ENCODE measurements at regions not wholly inside any gene's neighbourhood (a gene's known extent, or its start where the extent isn't known, plus 50 kb on each side); places are given as distances from the start of the nearest gene placed in this dataset.
A peak's percentile ranks its signal among the peaks of the same experiment; 100 is the strongest.

DNA sequence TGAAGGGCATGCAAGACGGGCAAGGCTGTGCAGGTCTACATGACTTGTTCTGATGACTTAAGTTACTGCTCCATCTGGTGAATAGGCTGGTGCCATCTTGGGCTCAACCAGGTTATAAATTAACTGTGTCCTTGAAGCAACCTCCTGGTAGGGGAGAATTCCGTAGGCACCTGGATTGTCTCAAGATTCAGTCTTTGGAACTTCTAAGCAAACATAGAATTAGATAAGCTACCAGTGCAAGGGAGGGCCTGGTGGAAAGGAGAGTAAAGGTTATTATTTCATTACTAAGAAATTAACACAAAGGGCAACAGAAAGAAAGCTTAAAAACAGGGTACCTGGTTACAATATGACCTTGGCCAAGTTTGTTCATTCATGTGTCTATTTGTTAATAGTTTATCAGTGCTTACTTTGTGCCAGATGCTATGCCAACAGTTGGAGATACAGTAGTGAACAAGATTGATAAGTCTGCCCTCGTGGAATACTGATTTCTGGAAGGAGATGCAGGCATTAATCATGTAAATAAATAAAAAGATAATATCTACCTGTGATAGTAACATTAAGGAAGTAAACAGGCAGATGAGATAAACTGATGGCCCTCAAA lies 107.0 kb upstream of the PALS2 start:
- no TSS peak for BruUV-seq (replicated peaks)
- POLR2A ChIA-PET (ENCODE audit: unreplicated experiment) = no interaction called here

DNA sequence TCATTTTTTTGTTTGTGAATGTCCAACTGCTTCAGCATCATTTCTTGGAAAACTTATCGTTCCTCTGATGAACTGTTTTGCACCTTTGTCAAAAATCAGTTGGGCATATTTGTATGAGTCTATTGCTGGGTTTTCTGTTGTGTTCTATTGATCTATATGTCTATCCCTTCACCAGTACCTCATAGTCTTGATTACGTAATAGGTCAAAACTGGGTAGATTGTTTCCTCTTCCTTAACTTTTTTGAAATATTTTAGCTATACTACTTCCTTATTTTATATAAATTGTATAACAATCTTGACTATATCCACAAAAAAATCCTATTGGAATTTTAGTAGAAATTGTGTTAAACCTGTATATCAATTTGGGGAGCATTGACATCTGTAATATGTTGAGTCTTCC lies 104.1 kb upstream of the PALS2 start:
- intact Hi-C loops (cut with micrococcal nuclease) = no loop called here
- Histone ChIP-seq H3K27me3 (ENCODE audit: low read length) (peaks cover 5% of the 10 kb centered on the region; the same call in 1 of the 2 replicates), H3K9ac (ENCODE audit: low read length) (no peak overlapping the region), H3K4me1 (ENCODE audit: insufficient read depth, low read length) (no peaks in the 10 kb centered on the region), H3K9me2 (replicated peaks; ENCODE audit: low read length) (no peaks in the 10 kb centered on the region), H3K4me2 (ENCODE audit: low read length) (no peak overlapping the region), H3K9me3 (ENCODE audit: low read length) (no peaks in the 10 kb centered on the region), H3F3A (ENCODE audit: low read length, unreplicated experiment) (no peaks in the 10 kb centered on the region), H3K4me3 (ENCODE audit: low read length) (no peak overlapping the region), H3K36me3 (ENCODE audit: low read depth, low read length) (no peaks in the 10 kb centered on the region), H4K20me1 (ENCODE audit: low read length) (no peaks in the 10 kb centered on the region), H2AFZ (ENCODE audit: low read length) (no peak overlapping the region), H3K27ac (ENCODE audit: low read length) (no peak overlapping the region), H3K79me2 (ENCODE audit: low read length) (no peaks in the 10 kb centered on the region)
- no peak for TF ChIP-seq EZH2 (IDR thresholded peaks at IDR 0.05; ENCODE audit: low read length, unreplicated experiment)
- TF ChIP-seq EZH2phosphoT487 (IDR thresholded peaks at IDR 0.05; ENCODE audit: borderline replicate concordance, low read length) = no peak
- TF ChIP-seq, protein P1, sequence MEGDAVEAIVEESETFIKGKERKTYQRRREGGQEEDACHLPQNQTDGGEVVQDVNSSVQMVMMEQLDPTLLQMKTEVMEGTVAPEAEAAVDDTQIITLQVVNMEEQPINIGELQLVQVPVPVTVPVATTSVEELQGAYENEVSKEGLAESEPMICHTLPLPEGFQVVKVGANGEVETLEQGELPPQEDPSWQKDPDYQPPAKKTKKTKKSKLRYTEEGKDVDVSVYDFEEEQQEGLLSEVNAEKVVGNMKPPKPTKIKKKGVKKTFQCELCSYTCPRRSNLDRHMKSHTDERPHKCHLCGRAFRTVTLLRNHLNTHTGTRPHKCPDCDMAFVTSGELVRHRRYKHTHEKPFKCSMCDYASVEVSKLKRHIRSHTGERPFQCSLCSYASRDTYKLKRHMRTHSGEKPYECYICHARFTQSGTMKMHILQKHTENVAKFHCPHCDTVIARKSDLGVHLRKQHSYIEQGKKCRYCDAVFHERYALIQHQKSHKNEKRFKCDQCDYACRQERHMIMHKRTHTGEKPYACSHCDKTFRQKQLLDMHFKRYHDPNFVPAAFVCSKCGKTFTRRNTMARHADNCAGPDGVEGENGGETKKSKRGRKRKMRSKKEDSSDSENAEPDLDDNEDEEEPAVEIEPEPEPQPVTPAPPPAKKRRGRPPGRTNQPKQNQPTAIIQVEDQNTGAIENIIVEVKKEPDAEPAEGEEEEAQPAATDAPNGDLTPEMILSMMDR (conservative IDR thresholded peaks at IDR 0.05; ENCODE audit: low read depth, low read length) = no peak
- DNase-seq = no peak
- ATAC-seq = no peak
- ChIA-PET POLR2A (ENCODE audit: unreplicated experiment) (no interaction called here), CTCF (no interaction called here)
- no TSS peak for BruUV-seq (replicated peaks)

More for the DNA sequence above, 107.0 kb upstream of the PALS2 start:
- no peak overlapping the region for H3K4me2 ChIP-seq (ENCODE audit: low read length)
- H3K9me2 ChIP-seq (replicated peaks; ENCODE audit: low read length) = no peaks in the 10 kb centered on the region
- H3K27me3 ChIP-seq (ENCODE audit: low read length) = peaks cover 26% of the 10 kb centered on the region
- CTCF ChIA-PET = no interaction called here
- DNase-seq (no peak), ATAC-seq (no peak)
- no peaks in the 10 kb centered on the region for H3K9me3 ChIP-seq (ENCODE audit: low read length)
- TF ChIP-seq EZH2 (IDR thresholded peaks at IDR 0.05; ENCODE audit: low read length, unreplicated experiment) (no peak), EZH2phosphoT487 (IDR thresholded peaks at IDR 0.05; ENCODE audit: borderline replicate concordance, low read length) (no peak)
- TF ChIP-seq, protein P1 (conservative IDR thresholded peaks at IDR 0.05; ENCODE audit: low read depth, low read length) = no peak
- H3K4me1 ChIP-seq (ENCODE audit: insufficient read depth, low read length) = no peaks in the 10 kb centered on the region
- H3K36me3 ChIP-seq (ENCODE audit: low read depth, low read length) = no peaks in the 10 kb centered on the region
- no peak overlapping the region for H3K9ac ChIP-seq (ENCODE audit: low read length)
- H3K79me2 ChIP-seq (ENCODE audit: low read length) = no peaks in the 10 kb centered on the region
- intact Hi-C loops (cut with micrococcal nuclease) = no loop called here
- no peaks in the 10 kb centered on the region for H4K20me1 ChIP-seq (ENCODE audit: low read length)
- H3K4me3 ChIP-seq (ENCODE audit: low read length) = no peak overlapping the region
- H3F3A ChIP-seq (ENCODE audit: low read length, unreplicated experiment) = no peaks in the 10 kb centered on the region
- no peak overlapping the region for H2AFZ ChIP-seq (ENCODE audit: low read length)
- no peak overlapping the region for H3K27ac ChIP-seq (ENCODE audit: low read length)

DNA sequence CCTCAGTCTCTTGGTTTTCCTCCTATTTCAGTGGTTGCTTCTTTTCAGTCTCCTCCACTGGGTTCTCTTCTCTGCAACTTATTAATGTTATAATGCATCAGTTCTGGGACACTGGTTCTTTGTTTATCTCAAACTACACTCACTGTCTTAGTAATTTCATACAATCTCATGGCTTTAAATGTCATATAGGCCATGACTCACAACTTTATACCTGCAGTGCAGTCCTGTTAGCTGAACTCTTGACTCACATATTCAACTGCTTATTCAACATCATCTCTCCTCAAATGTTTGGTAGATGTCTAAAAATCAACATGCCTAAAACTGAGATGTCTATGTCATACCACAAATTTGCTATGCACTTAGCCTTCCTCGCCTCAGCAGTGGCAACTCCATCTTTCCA lies 101.2 kb upstream of the PALS2 start:
- DNase-seq = peak; percentile 44
- intact Hi-C loops (cut with micrococcal nuclease) = loop anchor here (10.0 kb wide), 1 partner anchor 193 kb away; no protein-coding TSS in a partner anchor
- BruUV-seq (replicated peaks) = no TSS peak

More for the DNA sequence above, 101.2 kb upstream of the PALS2 start:
- Histone ChIP-seq H3K36me3 (ENCODE audit: low read depth, low read length) (no peaks in the 10 kb centered on the region), H3K9ac (ENCODE audit: low read length) (no peak overlapping the region), H3F3A (ENCODE audit: low read length, unreplicated experiment) (no peaks in the 10 kb centered on the region), H3K4me2 (ENCODE audit: low read length) (no peak overlapping the region), H3K79me2 (ENCODE audit: low read length) (no peaks in the 10 kb centered on the region), H3K27ac (ENCODE audit: low read length) (no peak overlapping the region), H4K20me1 (ENCODE audit: low read length) (no peaks in the 10 kb centered on the region), H3K4me1 (ENCODE audit: insufficient read depth, low read length) (no peaks in the 10 kb centered on the region), H3K4me3 (ENCODE audit: low read length) (no peak overlapping the region), H3K27me3 (ENCODE audit: low read length) (peaks cover 11% of the 10 kb centered on the region; the same call in 1 of the 2 replicates), H3K9me2 (replicated peaks; ENCODE audit: low read length) (no peaks in the 10 kb centered on the region), H2AFZ (ENCODE audit: low read length) (no peak overlapping the region), H3K9me3 (ENCODE audit: low read length) (no peaks in the 10 kb centered on the region)
- TF ChIP-seq EZH2 (IDR thresholded peaks at IDR 0.05; ENCODE audit: low read length, unreplicated experiment) (no peak), EZH2phosphoT487 (IDR thresholded peaks at IDR 0.05; ENCODE audit: borderline replicate concordance, low read length) (no peak)
- TF ChIP-seq, protein P1 (conservative IDR thresholded peaks at IDR 0.05; ENCODE audit: low read depth, low read length) = no peak
- ATAC-seq = peak; percentile 42; the same call in 1 of the 2 replicates
- ChIA-PET CTCF (no interaction called here), POLR2A (ENCODE audit: unreplicated experiment) (no interaction called here)

Measured in PC-3 (cell line).